ENCODE measurements at regions not wholly inside any gene's neighbourhood (a gene's known extent, or its start where the extent isn't known, plus 50 kb on each side); places are given as distances from the start of the nearest gene placed in this dataset.

- no peak overlapping the region for H3K27ac Mint-ChIP-seq
- no peak overlapping the region for H4K5ac ChIP-seq (ENCODE audit: insufficient read length, low read depth, low read length)
- H3K27me3 ChIP-seq (ENCODE audit: insufficient read depth, low read length), result no peaks in the 10 kb centered on the region
- no peak overlapping the region for H3T11ph ChIP-seq (ENCODE audit: low read length)
- peaks cover 18 to 35% of the 10 kb centered on the region in 2 experiments for H3K4me1 Mint-ChIP-seq
- H3K23me2 ChIP-seq (ENCODE audit: insufficient read length, low read depth, low read length, poor library complexity, severe bottlenecking), result no peaks in the 10 kb centered on the region
- no peak overlapping the region for H2BK20ac ChIP-seq (ENCODE audit: low read depth, low read length, poor library complexity, severe bottlenecking)
- no peak overlapping the region for H2BK12ac ChIP-seq (ENCODE audit: insufficient read length, low read depth, low read length)
- H3K9me3 Mint-ChIP-seq, result peaks cover 27 to 34% of the 10 kb centered on the region in 2 experiments
- no peak overlapping the region for H2BK5ac ChIP-seq (ENCODE audit: insufficient read length, low read length)
- no peak overlapping the region for H2BK120ac ChIP-seq (ENCODE audit: low read depth, low read length, poor library complexity, severe bottlenecking)
- no peak overlapping the region for H3K9ac ChIP-seq (ENCODE audit: extremely low read depth, insufficient read length, low read length)
- no peaks in the 10 kb centered on the region for H3K9me3 ChIP-seq (ENCODE audit: control insufficient read depth, low read depth, low read length)
- H4K91ac ChIP-seq (ENCODE audit: insufficient read length, low read depth, low read length), result no peak overlapping the region
- peaks cover 2 to 45% (median 11%) of the 10 kb centered on the region in 3 experiments for H3K36me3 Mint-ChIP-seq (ENCODE audit: insufficient read depth in 1 of 3, low read depth in 3 of 3)
- no peak overlapping the region for H3K4me3 Mint-ChIP-seq
- no peaks in the 10 kb centered on the region for H3K27me3 Mint-ChIP-seq (ENCODE audit: low read depth)
- no peak for DNase-seq
- H2BK15ac ChIP-seq (ENCODE audit: low read depth, low read length), result no peak overlapping the region
- no peak overlapping the region for H3K18ac ChIP-seq (ENCODE audit: insufficient read length, low read depth, low read length)
- H4K20me1 ChIP-seq (ENCODE audit: control insufficient read depth, insufficient read depth, insufficient read length), result no peaks in the 10 kb centered on the region
- no CpG with 5 or more reads among the region's 1 CpG for WGBS (ENCODE audit: extremely low coverage, insufficient read length, low lambda C conversion rate)
- H4K8ac ChIP-seq (replicated peaks; ENCODE audit: insufficient read length, low read depth, low read length), result no peak overlapping the region
- H2AFZ ChIP-seq (ENCODE audit: low read length), result no peak overlapping the region
- TF ChIP-seq CTCF (conservative IDR thresholded peaks at IDR 0.05), result no peak
- H3K79me1 ChIP-seq (ENCODE audit: insufficient read depth, low read depth, low read length, poor library complexity, severe bottlenecking), result no peaks in the 10 kb centered on the region
- H3K14ac ChIP-seq (ENCODE audit: insufficient read depth, low read length), result no peak overlapping the region
- H3K27ac ChIP-seq (ENCODE audit: insufficient read length, low read depth, low read length), result no peak overlapping the region
- no peak overlapping the region for H3K4ac ChIP-seq (ENCODE audit: low read depth, low read length)
- no peak overlapping the region for H3K56ac ChIP-seq (ENCODE audit: insufficient read length, low read depth, low read length)
- H3K23ac ChIP-seq (ENCODE audit: insufficient read length, low read depth, low read length), result no peak overlapping the region
- H2AK5ac ChIP-seq (ENCODE audit: insufficient read length, low read length), result no peak overlapping the region
- no peaks in the 10 kb centered on the region for H3K79me2 ChIP-seq (ENCODE audit: insufficient read depth, low read length)
- H3K4me2 ChIP-seq (ENCODE audit: insufficient read depth, insufficient read length, low read length), result no peak overlapping the region
- H3K4me1 ChIP-seq (ENCODE audit: insufficient read depth, low read length), result no peaks in the 10 kb centered on the region
Measured at GRCh38 chr4:164027805-164028204, 533.3 kb downstream of the TMA16 start.
